SIG-M5 treated with dmso at 0.1 percent for 504 hours (cell line): ENCODE measurements at regions not wholly inside any gene's neighbourhood (a gene's known extent, or its start where the extent isn't known, plus 50 kb on each side); places are given as distances from the start of the nearest gene placed in this dataset.
"Not testable (repeated sequence)": the region's sequence is repeated elsewhere in the genome, so short reads cannot be mapped to it uniquely, and the experiment has no call there.

ENCODE experiments used
- DNase-seq: peaks from one replicate; lab custom pipeline; 2025; ENCODE audit not compliant: unreplicated experiment; lab: John Stamatoyannopoulos, UW

- DNase-seq, result no peak
These were observed 83.9 kb upstream of the SIPA1L2 start for GRCh38 chr1:232713785-232714184.

DNA sequence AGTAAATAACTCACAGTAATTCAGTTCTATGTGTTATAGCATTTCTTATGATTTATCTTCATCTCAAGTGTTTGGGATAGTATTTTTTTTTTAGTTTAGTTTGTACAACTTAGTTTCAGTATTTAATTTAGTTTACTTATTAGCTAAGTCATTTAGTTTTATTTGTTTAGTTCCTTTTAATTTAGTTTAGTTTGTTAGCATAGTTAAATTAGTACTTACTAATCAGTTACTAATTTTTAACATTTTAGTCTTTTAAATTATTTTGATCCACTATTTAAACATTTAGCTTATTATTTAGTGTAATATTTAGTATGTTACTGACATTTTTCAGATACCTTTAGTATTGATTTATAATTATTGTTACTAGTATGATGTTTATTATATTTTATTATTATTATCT lies 85.2 kb upstream of the SIPA1L2 start:
- DNase-seq, result no peak

DNA sequence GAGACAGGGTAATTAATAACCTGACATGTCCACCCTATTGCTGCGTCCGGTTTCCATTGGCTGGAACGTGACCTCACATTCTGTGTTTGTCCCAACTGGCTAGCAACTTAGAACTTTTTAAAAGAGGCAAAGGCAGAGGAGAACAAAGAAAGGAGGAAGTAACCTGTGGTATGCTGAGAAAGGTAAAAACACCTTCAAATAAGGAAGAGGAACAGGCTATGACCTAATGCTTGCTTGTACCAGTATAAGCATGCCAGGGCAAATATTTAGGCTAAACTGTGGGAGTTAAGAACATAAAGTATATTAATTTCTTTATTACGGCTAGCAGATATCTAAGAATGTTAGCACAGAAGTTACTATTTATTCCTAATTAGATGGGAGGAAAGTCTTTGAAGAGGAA lies 87.3 kb upstream of the MAP10 start:
- not testable (repeated sequence) for DNase-seq

DNA sequence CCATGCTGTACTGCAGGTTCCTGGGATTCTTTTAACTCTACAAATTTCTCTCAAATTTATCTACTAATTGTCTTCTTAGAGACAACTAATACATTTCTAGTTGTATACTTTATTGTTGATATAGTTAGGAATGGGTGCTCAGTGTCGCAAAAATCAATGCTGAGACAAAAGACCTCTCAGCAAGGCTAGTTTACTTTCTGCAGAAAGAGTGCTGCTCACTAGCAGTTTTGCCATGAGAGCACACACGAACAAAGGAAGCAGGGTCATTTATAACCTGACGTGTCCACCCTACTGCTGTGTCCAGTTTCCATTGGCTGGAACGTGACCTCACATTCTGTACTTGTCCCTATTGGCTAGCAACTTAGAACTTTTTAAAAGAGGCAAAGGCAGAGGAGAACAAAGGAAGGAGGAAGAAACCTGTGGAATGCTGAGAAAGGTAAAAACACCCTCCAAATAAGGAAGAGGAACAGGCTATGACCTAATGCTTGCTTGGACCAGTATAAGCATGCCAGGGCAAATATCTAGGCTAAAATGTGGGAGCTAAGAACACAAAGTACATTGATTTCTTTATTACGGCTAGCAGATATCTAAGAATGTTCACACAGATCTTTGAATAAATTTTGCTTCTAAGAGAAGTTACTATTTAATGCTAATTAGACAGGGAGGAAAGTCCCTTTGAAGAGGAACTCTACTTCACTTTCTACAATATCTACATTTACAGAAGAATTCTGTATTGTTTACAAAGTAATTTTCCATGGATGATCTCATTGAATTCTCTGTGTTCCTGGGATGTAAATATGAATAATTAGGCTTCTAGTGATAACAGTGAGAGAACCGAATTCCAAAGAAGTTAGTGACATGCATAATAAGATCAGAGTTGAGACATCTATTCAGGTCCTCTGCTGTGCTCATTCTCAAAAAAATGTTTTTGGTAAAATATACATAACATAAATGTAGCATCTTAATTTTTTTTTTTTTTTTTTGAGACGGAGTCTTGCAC lies 86.0 kb upstream of the MAP10 start:
- no peak for DNase-seq

DNA sequence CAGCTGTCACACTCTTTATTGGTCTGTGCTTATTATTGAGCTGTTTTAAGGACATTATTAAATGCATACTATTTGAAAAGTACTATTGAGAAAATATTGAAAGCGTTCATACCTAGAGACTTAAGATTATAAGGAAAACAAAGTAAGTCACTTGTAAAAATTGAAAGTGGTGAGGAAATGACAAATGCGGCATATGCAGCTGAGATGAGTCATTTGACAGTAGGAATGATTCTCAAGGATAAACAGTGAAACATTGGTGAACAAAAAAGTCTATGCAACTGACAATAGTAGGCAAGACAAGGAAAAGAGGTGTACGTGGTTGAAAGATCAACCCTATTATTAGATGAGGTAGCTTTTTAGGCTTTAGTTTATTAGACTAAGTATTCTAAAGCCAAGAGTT lies 82.6 kb upstream of the MAP10 start:
- no peak for DNase-seq

- DNase-seq, result no peak
These were observed 79.7 kb upstream of the MAP10 start for GRCh38 chr1:232725305-232726047.

DNA sequence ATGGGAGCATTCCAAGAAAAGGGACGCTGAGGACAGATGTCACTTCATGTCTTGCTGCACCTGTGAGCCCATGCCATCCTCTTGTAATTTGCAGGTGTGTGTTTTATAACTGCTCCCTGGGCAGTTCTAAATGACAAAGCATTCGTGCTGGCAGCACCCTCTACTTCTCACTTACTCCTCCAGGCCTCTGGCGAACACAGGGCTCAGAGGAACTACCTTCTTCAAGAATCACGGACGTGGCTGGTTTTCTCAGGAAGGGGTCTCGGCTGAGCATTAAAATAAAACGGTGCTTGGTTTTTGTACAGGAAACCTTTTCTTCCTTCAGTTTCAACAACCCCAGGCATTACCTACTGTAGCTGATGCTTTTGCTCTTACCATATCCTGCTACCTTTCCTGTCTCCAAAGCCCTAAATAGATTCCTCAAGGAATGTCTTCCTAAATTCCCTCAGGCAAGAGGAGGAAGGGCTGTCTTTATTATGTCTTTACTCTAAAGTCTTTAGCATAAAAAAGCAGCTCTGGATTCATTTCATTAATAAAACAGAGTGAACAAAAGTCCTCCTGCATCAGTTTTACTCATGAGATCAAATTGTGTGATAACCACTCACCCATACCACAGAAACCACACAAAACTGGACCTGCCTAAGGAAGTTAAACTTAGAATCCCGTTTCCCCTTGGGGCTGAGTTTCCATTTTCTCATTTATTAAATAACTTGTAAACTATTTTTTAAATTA lies 79.0 kb upstream of the MAP10 start:
- no peak for DNase-seq

DNA sequence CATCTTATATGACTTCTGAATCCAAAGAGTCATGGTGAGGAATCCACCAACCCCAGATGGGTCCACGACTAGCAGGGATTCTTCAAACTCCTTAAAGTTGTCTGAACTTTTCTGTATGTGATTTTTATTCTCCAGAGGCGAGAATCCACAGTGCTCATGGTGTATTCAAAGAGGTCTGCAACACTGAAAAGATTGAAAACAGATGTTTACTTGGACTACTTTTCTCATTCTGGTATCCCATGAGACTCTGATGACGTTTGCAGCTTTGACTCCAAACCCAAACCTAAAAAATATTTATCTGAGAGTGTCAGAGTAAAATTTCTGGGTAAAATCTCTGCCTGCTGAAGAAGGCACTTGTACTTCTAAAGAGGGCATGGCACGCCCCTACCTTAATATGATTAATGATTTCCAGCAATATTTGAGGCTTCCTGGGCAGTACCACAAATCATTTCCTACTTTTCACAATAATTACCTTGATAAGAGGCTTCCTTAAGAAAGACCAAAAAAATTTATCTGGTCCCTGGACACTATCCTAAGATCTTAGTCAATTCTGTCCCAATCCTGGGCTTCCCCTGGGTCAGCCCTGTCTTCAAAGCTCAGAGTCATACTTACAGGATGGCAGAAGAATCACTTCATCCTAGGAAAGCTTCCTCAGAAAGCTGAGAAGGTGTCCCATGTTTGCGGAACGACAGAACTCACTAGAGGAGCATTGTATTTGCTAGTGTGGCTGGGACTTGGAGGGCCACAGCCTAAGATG lies 76.5 kb upstream of the MAP10 start:
- DNase-seq, result no peak

- DNase-seq, result no peak
These were observed 72.8 kb upstream of the MAP10 start for GRCh38 chr1:232732344-232732910.

DNA sequence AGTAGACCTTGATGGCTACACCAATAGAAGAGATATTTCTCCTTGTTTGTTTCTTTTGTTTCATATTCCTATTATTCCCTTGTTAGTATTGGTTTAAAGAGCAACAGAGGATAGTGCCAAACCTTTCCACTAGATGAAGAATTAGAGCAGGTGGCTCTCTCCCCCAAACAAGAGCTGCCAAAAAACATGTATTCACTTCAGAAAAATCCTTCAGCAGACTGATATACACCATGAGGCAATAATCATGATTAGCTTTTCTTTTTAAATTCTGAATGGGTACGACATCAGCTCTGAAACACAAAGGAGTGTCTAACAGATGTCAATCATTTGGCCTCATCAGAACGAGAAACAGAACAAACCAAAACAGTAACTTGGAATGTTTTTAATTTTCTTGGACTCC lies 67.3 kb upstream of the MAP10 start:
- no peak for DNase-seq

DNA sequence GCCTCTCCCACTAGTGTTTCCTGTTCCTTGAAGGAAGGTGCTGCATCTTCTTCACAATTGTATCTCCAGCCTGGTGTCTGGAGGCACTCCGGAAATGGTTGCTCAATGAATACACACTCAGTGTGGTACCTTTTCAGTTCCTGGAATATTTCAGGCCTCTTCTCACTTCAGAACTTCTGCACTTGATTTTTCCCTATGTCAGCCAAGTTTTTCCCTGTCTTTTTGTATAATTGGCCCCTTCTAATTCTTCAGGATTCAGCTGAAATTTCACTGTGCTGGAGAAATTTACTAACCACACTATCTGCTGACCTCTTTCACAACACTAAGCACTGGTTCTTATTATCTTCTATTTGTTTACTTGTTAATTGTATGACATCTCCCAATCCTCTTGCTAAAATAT lies 61.2 kb upstream of the MAP10 start:
- DNase-seq, result no peak

GRCh38 chr1:232744847-232745246 lies 60.4 kb upstream of the MAP10 start:
- DNase-seq, result no peak

DNA sequence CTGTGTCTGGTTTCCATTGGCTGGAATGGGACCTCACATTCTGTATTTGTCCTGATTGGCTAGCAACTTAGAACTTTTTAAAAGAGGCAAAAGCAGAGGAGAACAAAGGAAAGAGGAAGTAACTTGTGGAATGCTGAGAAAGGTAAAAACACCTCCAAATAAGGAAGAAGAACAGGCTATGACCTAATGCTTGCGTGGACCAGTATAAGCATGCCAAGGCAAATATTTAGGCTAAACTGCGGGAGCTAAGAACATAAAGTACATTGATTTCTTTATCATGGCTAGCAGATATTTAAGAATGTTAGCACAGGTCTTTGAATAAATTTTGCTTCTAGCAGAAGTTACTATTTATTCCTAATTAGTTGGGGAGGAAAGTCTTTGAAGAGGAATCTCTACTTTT lies 59.5 kb upstream of the MAP10 start:
- not testable (repeated sequence) for DNase-seq

- no peak for DNase-seq
These were observed 56.3 kb upstream of the MAP10 start for GRCh38 chr1:232748910-232749368.

DNA sequence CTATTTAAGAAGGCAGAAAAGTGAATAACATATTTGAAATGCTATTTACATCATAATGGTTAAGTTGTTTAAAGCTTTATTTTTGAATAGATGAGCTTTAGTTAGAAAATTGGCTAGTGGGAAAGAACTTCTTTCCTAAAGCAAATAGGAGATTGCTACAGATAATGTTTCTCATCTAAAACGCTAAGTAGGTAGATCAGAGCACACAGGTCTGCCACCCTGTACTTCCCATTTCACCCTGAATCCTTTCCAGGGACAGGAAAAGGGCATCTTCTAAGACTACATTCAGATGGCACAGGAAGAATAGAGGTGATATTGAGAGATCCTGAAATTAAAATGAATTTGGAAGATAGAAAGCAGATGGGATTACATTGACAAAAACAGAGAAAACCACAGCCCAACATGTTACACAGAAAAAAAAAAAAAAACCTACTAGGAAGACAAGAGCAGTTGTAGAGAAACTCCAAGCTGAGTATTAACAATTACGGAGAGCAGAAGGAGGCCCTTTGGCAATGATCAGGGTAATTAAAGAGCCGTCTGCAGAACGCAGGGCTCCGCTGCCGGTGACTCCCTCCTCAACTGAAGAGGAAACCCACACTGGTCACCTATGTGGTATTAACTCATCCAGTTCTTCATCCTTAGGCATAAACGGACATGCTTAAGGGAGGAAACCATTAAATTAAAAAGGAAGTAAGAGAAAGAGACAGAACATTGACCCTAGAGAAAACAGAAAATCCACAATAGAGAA lies 53.6 kb upstream of the MAP10 start:
- DNase-seq, result no peak

- DNase-seq, result no peak
These were observed 52.9 kb upstream of the MAP10 start for GRCh38 chr1:232752365-232752764.

- DNase-seq, result no peak
These were observed 50.3 kb upstream of the MAP10 start for GRCh38 chr1:232754930-232755329.
